ENCODE measurements at regions not wholly inside any gene's neighbourhood (a gene's known extent, or its start where the extent isn't known, plus 50 kb on each side); places are given as distances from the start of the nearest gene placed in this dataset.

DNA sequence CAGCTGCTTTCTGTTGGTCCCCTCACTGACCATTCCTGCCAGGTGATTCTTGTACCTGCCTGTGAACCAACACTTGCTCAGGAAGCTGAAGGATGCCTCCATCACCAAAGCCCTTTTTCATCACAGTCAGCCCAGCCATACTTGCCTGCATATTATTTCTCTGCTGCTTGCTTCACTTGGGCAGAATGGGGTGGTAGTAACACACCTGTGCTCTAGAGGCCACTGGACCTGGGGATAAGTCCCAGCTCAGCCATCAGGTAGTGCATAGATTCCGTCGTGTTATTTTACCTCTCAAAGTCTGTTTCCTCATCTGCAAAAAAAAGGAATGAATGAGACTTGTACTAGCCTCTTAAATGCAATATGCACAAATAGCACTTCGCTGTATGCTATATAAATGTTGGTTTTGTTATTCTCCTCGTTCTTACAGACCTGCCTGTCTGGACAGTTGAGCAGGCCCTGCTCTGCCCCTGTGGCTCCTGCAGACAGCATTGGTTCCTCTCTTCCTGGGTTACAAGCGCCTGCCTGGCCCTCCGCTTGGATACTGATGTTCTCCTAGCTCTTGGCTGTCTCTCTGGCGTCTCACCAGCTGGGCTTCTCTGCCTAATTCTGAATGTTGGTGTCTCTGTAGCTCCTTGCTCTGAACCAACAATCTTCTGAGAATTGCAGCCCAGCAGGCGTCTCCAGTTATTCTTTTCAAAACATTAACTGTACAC is 151.8 kb downstream of the UNC5CL start:
- Histone ChIP-seq H3K27me3 (ENCODE audit: control insufficient read depth in 1 of 2, insufficient read depth in 2 of 2, low read length in 2 of 2) (no peaks in the 10 kb centered on the region), H3K36me3 (ENCODE audit: control insufficient read depth in 2 of 2, insufficient read depth in 2 of 2, low read length in 2 of 2) (no peaks in the 10 kb centered on the region), H3K9ac (ENCODE audit: low read length in 2 of 2) (no peak overlapping the region), H3K4me3 (ENCODE audit: low read length in 2 of 2) (no peak overlapping the region), H3K4me1 (ENCODE audit: control insufficient read depth, insufficient read depth, low read length) (no peaks in the 10 kb centered on the region), H3K9me3 (ENCODE audit: control insufficient read depth in 2 of 2, low read length in 2 of 2) (no peaks in the 10 kb centered on the region), H3K27ac (ENCODE audit: low read length) (no peak overlapping the region)

DNA sequence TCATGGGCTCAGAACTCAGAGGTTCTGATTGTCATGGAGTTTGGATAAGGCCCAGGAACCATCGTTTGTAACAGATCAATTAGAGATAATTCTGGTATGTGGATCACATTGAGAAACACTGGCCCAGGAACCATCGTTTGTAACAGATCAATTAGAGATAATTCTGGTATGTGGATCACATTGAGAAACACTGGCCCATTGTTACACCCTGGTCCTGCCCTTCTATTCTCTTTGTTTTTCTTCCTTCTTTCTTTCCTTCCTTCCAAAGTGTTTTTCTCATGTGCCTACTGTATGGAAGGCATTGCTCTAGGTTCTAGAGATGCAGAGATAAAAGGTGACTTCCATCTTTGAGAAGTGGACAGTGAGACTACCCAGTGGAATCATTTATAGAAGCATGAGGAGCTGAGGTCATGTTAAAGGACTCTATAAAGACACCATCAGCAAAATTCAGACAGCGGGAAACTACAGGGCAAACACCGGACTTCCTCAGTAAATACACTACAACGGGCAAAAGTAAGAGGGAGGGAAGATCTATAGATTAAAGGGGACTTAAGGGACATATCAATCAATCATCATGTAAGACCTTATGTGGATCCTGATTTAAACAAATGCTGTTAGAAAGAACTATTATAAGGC is 153.8 kb downstream of the UNC5CL start:
- Histone ChIP-seq H3K9ac (ENCODE audit: low read length in 2 of 2) (no peak overlapping the region), H3K4me3 (ENCODE audit: low read length in 2 of 2) (no peak overlapping the region), H3K9me3 (ENCODE audit: control insufficient read depth in 2 of 2, low read length in 2 of 2) (no peaks in the 10 kb centered on the region), H3K27ac (ENCODE audit: low read length) (no peak overlapping the region), H3K36me3 (ENCODE audit: control insufficient read depth in 2 of 2, insufficient read depth in 2 of 2, low read length in 2 of 2) (no peaks in the 10 kb centered on the region), H3K4me1 (ENCODE audit: control insufficient read depth, insufficient read depth, low read length) (no peaks in the 10 kb centered on the region), H3K27me3 (ENCODE audit: control insufficient read depth in 1 of 2, insufficient read depth in 2 of 2, low read length in 2 of 2) (no peaks in the 10 kb centered on the region)

DNA sequence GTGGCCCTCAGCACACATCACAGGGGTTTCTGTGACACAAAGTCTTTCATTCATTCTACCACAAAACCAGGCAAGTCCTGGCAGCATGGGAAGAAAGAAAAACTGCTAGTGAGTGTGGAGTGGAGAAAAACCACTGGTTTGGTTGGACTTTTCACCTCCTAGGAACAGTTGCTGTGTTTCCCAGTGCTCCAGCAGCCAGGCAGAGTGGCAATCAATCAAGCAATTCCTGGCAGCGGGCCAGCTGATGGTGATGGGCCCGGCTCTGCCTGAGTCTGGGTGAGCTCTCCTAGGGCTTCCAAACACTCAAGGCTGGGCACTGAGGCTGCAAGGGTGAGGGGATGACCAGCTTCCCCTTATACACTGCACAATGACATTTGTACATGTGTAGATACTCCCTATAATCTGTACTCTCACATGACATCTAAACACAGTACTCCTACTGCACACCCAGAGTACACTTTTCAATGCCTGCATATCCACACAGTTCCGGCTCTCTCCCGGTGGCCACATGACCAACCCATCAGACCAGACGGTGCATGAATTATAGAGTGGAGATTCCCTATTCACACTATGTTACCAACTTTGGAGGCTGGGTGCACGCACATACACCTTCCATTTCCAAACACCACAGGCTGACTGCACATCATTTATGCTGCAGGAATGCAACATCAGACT is 156.6 kb downstream of the UNC5CL start:
- Histone ChIP-seq H3K27ac (ENCODE audit: low read length) (no peak overlapping the region), H3K4me1 (ENCODE audit: control insufficient read depth, insufficient read depth, low read length) (no peaks in the 10 kb centered on the region), H3K9ac (ENCODE audit: low read length in 2 of 2) (no peak overlapping the region), H3K4me3 (ENCODE audit: low read length in 2 of 2) (no peak overlapping the region), H3K9me3 (ENCODE audit: control insufficient read depth in 2 of 2, low read length in 2 of 2) (no peaks in the 10 kb centered on the region), H3K27me3 (ENCODE audit: control insufficient read depth in 1 of 2, insufficient read depth in 2 of 2, low read length in 2 of 2) (no peaks in the 10 kb centered on the region), H3K36me3 (ENCODE audit: control insufficient read depth in 2 of 2, insufficient read depth in 2 of 2, low read length in 2 of 2) (peaks cover 0 to 3% of the 10 kb centered on the region in 2 donors)

DNA sequence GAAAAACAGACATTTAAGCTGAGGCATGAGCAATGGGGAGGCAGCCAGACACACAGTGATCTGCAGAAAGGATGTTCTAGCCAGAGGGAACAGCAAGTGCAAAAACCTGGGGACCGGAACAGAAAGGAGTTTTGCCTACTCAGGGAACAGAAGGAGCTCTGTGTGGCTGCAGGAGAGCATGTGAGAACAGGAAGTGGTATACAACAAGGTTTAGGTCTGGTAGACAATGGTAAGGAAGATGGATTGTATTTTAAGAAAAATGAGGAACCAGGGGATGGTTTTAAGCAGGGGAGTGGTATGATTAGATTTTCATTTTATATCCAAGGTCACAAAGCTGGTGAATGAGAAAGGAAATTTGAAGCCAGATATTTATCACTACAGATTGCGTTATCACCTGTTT is 157.5 kb downstream of the UNC5CL start:
- no peak overlapping the region for H3K9ac ChIP-seq (ENCODE audit: low read length in 2 of 2)
- H3K4me3 ChIP-seq (ENCODE audit: low read length in 2 of 2), result no peak overlapping the region
- H3K9me3 ChIP-seq (ENCODE audit: control insufficient read depth in 2 of 2, low read length in 2 of 2), result no peaks in the 10 kb centered on the region
- no peaks in the 10 kb centered on the region for H3K27me3 ChIP-seq (ENCODE audit: control insufficient read depth in 1 of 2, insufficient read depth in 2 of 2, low read length in 2 of 2)
- H3K36me3 ChIP-seq (ENCODE audit: control insufficient read depth in 2 of 2, insufficient read depth in 2 of 2, low read length in 2 of 2), result peaks cover 0 to 3% of the 10 kb centered on the region in 2 donors
- no peaks in the 10 kb centered on the region for H3K4me1 ChIP-seq (ENCODE audit: control insufficient read depth, insufficient read depth, low read length)
- H3K27ac ChIP-seq (ENCODE audit: low read length), result no peak overlapping the region

DNA sequence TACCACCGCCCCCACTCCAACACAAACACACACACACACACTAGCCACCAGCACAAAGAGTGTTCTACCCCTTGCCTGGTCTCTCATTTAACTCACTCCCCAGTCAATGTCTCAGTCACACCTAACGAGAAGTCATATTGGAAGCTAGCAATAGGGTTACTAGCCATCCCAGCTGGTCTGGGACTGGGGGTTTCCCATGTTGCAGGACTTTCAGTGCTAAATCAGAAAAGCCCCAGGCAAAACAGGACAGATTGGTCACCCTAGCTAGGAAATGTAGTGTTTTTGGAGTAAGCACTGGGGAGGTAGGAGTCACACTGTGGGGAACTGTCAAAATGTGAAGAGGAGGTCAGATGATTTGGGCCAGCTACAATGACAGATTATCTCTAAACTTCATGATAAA is 158.1 kb downstream of the UNC5CL start:
- H3K36me3 ChIP-seq (ENCODE audit: control insufficient read depth in 2 of 2, insufficient read depth in 2 of 2, low read length in 2 of 2), result peaks cover 0 to 3% of the 10 kb centered on the region in 2 donors
- H3K27ac ChIP-seq (ENCODE audit: low read length), result no peak overlapping the region

DNA sequence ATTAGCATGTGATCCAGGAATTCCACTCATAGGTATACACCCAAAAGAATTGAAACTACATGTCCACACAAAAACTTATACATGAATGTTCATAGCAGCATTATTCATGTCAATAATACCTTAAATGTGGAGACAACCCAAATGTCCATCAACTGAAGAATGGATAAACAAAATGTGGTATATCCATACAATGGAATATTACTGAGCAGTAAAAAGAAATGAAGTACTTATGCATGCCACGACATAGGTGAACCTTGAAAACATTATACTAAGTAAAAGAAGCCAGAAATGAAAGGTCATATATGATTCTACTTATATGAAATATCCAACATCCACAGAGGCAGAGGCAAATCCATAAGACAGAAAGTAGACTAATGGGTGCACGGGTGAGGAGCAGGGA is 159.9 kb downstream of the UNC5CL start:
- Histone ChIP-seq H3K4me3 (ENCODE audit: low read length in 2 of 2) (no peak overlapping the region), H3K4me1 (ENCODE audit: control insufficient read depth, insufficient read depth, low read length) (no peaks in the 10 kb centered on the region), H3K27me3 (ENCODE audit: control insufficient read depth in 1 of 2, insufficient read depth in 2 of 2, low read length in 2 of 2) (no peaks in the 10 kb centered on the region), H3K27ac (ENCODE audit: low read length) (no peak overlapping the region), H3K36me3 (ENCODE audit: control insufficient read depth in 2 of 2, insufficient read depth in 2 of 2, low read length in 2 of 2) (peaks cover 0 to 3% of the 10 kb centered on the region in 2 donors), H3K9ac (ENCODE audit: low read length in 2 of 2) (no peak overlapping the region), H3K9me3 (ENCODE audit: control insufficient read depth in 2 of 2, low read length in 2 of 2) (no peaks in the 10 kb centered on the region)

More for the DNA sequence above, 158.1 kb downstream of the UNC5CL start:
- Histone ChIP-seq H3K4me3 (ENCODE audit: low read length in 2 of 2) (no peak overlapping the region), H3K4me1 (ENCODE audit: control insufficient read depth, insufficient read depth, low read length) (no peaks in the 10 kb centered on the region), H3K27me3 (ENCODE audit: control insufficient read depth in 1 of 2, insufficient read depth in 2 of 2, low read length in 2 of 2) (no peaks in the 10 kb centered on the region), H3K9me3 (ENCODE audit: control insufficient read depth in 2 of 2, low read length in 2 of 2) (no peaks in the 10 kb centered on the region), H3K9ac (ENCODE audit: low read length in 2 of 2) (no peak overlapping the region)

DNA sequence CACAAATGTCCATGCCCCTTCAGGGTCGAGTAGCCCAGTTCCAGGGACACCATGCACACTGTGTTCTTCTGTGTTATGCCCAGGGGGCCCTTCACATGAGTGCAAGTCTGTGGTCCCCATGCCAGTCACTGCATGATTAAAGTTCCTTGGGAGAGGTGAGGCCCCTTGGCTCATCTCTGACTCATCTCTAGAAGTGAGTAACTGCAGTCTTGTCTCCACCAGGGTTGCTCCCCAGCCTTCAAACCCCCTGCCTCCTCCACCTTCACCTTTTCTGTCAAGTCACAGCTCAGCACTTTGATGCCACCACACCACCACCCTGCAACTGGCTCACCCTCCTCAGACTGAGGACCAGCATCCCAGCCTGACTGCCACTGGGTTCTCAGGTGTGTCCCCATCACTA is 161.7 kb downstream of the UNC5CL start:
- no peak overlapping the region for H3K9ac ChIP-seq (ENCODE audit: low read length in 2 of 2)
- H3K4me3 ChIP-seq (ENCODE audit: low read length in 2 of 2), result no peak overlapping the region
- no peaks in the 10 kb centered on the region for H3K9me3 ChIP-seq (ENCODE audit: control insufficient read depth in 2 of 2, low read length in 2 of 2)
- no peak overlapping the region for H3K27ac ChIP-seq (ENCODE audit: low read length)
- H3K36me3 ChIP-seq (ENCODE audit: control insufficient read depth in 2 of 2, insufficient read depth in 2 of 2, low read length in 2 of 2), result peaks cover 0 to 3% of the 10 kb centered on the region in 2 donors
- H3K4me1 ChIP-seq (ENCODE audit: control insufficient read depth, insufficient read depth, low read length), result no peaks in the 10 kb centered on the region
- no peaks in the 10 kb centered on the region for H3K27me3 ChIP-seq (ENCODE audit: control insufficient read depth in 1 of 2, insufficient read depth in 2 of 2, low read length in 2 of 2)

DNA sequence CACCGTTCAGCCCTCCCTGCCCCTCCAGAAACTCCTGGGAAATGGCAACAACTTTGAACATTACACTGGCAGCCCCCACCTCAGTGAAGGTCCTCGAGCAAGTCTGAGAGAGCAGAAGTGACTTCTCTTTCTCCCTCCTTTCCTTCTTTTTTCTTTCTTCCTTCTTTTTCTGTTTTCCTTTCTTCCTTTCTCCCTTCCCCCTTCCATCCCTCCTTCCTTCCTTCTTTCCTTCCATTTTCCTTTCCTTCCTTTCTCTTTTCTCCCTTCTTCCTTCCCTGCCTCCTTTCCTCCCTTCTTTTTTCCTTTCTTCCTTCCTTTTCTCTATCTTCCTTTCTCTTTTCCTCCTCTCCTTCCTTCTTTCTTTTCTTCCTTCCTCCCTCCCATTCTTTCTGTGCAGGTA is 162.7 kb downstream of the UNC5CL start:
- Histone ChIP-seq H3K36me3 (ENCODE audit: control insufficient read depth in 2 of 2, insufficient read depth in 2 of 2, low read length in 2 of 2) (peaks cover 0 to 3% of the 10 kb centered on the region in 2 donors), H3K9ac (ENCODE audit: low read length in 2 of 2) (no peak overlapping the region), H3K4me1 (ENCODE audit: control insufficient read depth, insufficient read depth, low read length) (peaks cover under 1% of the 10 kb centered on the region), H3K9me3 (ENCODE audit: control insufficient read depth in 2 of 2, low read length in 2 of 2) (no peaks in the 10 kb centered on the region), H3K27me3 (ENCODE audit: control insufficient read depth in 1 of 2, insufficient read depth in 2 of 2, low read length in 2 of 2) (no peaks in the 10 kb centered on the region), H3K4me3 (ENCODE audit: low read length in 2 of 2) (no peak overlapping the region), H3K27ac (ENCODE audit: low read length) (no peak overlapping the region)

DNA sequence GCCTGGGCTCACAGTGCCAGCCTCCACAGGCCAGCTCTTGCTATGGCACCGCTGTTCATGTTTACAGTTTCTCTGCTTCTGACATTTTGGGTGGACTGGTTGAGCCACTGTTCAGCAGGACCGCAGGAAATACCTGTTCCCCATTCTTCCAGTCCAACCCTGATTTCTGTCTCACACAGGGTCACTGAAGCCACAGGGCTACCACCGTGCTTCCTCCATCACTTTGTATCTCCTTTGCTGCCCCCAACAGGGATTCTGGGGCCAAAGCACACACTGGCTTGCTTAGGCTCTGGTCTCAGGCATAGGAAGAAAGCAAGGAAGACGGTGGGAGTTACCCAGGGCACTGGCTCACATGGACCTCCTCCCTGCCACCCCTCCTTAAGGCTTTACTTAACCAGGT is 164.5 kb downstream of the UNC5CL start:
- no peak overlapping the region for H3K27ac ChIP-seq (ENCODE audit: low read length)

DNA sequence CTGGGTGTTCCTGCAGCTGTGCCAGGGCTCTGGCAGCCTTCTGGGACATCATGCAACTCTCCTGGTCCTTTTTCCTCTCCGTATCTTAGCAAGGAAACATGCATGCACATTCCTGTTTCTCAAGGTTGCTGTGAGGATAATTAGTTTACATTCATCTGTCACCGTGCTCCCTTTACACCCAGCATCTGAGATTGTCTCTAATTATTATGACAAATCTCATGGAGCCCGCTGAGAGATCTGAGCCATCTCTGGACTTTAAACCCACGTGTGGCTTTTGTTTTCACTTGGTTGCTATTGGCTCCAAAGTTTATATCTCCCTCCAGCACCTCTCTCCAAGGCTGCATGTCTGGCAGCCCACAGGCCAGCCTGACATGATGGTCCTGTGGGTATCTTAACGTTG is 167.6 kb downstream of the UNC5CL start:
- Histone ChIP-seq H3K4me1 (ENCODE audit: control insufficient read depth, insufficient read depth, low read length) (peaks cover 3% of the 10 kb centered on the region), H3K27me3 (ENCODE audit: control insufficient read depth in 1 of 2, insufficient read depth in 2 of 2, low read length in 2 of 2) (no peaks in the 10 kb centered on the region), H3K27ac (ENCODE audit: low read length) (no peak overlapping the region), H3K9me3 (ENCODE audit: control insufficient read depth in 2 of 2, low read length in 2 of 2) (no peaks in the 10 kb centered on the region), H3K4me3 (ENCODE audit: low read length in 2 of 2) (no peak overlapping the region), H3K9ac (ENCODE audit: low read length in 2 of 2) (no peak overlapping the region), H3K36me3 (ENCODE audit: control insufficient read depth in 2 of 2, insufficient read depth in 2 of 2, low read length in 2 of 2) (no peaks in the 10 kb centered on the region)

More for the DNA sequence above, 164.5 kb downstream of the UNC5CL start:
- peaks cover 0 to 3% of the 10 kb centered on the region in 2 donors for H3K36me3 ChIP-seq (ENCODE audit: control insufficient read depth in 2 of 2, insufficient read depth in 2 of 2, low read length in 2 of 2)
- no peaks in the 10 kb centered on the region for H3K9me3 ChIP-seq (ENCODE audit: control insufficient read depth in 2 of 2, low read length in 2 of 2)
- H3K4me3 ChIP-seq (ENCODE audit: low read length in 2 of 2), result no peak overlapping the region
- peaks cover 3% of the 10 kb centered on the region for H3K4me1 ChIP-seq (ENCODE audit: control insufficient read depth, insufficient read depth, low read length)
- no peak overlapping the region for H3K9ac ChIP-seq (ENCODE audit: low read length in 2 of 2)
- H3K27me3 ChIP-seq (ENCODE audit: control insufficient read depth in 1 of 2, insufficient read depth in 2 of 2, low read length in 2 of 2), result no peaks in the 10 kb centered on the region

All from stomach smooth muscle (tissue), 2 donors.